T-helper 2 cell treated with Interferon-gamma antibody and Interleukin-4, amounts not matched to agents 5 μg/mL and 100 μg/mL, for 36 hours (primary cell): ENCODE measurements at regions not wholly inside any gene's neighbourhood (a gene's known extent, or its start where the extent isn't known, plus 50 kb on each side); places are given as distances from the start of the nearest gene placed in this dataset.
A peak's percentile ranks its signal among the peaks of the same experiment; 100 is the strongest.

Source experiments
- DNase-seq: peaks from one replicate; pipeline ENCODE4 v3.0.0; 2021; ENCODE audit warnings: low spot score
- H3K27ac Mint-ChIP-seq: one replicate; pipeline ENCODE4 v1.8.0; 2021; ENCODE audit warnings: mild to moderate bottlenecking, mixed read lengths
- H3K27me3 Mint-ChIP-seq: one replicate; pipeline ENCODE4 v1.8.0; 2021; ENCODE audit warnings: low read depth, mixed read lengths
- H3K36me3 Mint-ChIP-seq: one replicate; pipeline ENCODE4 v1.8.0; 2021; ENCODE audit warnings: low read depth, mixed read lengths
- H3K4me1 Mint-ChIP-seq: one replicate; pipeline ENCODE4 v1.8.0; 2021; ENCODE audit warnings: low read depth, mixed read lengths
- H3K4me3 Mint-ChIP-seq: one replicate; pipeline ENCODE4 v1.8.0; 2022; ENCODE audit warnings: mild to moderate bottlenecking, moderate library complexity, mixed read lengths
- H3K9me3 Mint-ChIP-seq: one replicate; pipeline ENCODE4 v1.8.0; 2021; ENCODE audit warnings: mixed read lengths

- Mint-ChIP-seq H3K4me3 (no peak overlapping the region), H3K27me3 (peaks cover 49% of the 10 kb centered on the region), H3K27ac (no peak overlapping the region), H3K4me1 (peaks cover 31% of the 10 kb centered on the region), H3K36me3 (no peaks in the 10 kb centered on the region), H3K9me3 (no peaks in the 10 kb centered on the region)
- DNase-seq = no peak
These were observed 54.8 kb upstream of the IFRD1 start for GRCh38 chr7:112395411-112395810.

- no peak overlapping the region for H3K4me3 Mint-ChIP-seq
- H3K4me1 Mint-ChIP-seq = peaks cover 31% of the 10 kb centered on the region
- H3K27me3 Mint-ChIP-seq = peaks cover 46% of the 10 kb centered on the region
- no peaks in the 10 kb centered on the region for H3K9me3 Mint-ChIP-seq
- no peak for DNase-seq
- no peak overlapping the region for H3K27ac Mint-ChIP-seq
- no peaks in the 10 kb centered on the region for H3K36me3 Mint-ChIP-seq
These were observed 54.4 kb upstream of the IFRD1 start for GRCh38 chr7:112395893-112396292.

- Mint-ChIP-seq H3K27me3 (peaks cover 55% of the 10 kb centered on the region), H3K36me3 (no peaks in the 10 kb centered on the region), H3K4me1 (peaks cover 23% of the 10 kb centered on the region), H3K4me3 (peak overlapping the region; percentile 56), H3K9me3 (no peaks in the 10 kb centered on the region), H3K27ac (peak overlapping the region; percentile 13)
- DNase-seq = peak; percentile 28
These were observed 51.7 kb upstream of the IFRD1 start for GRCh38 chr7:112398534-112398933.

GRCh38 chr7:112399501-112399900, 50.8 kb upstream of the IFRD1 start:
- H3K27ac Mint-ChIP-seq = no peak overlapping the region
- H3K36me3 Mint-ChIP-seq = no peaks in the 10 kb centered on the region
- peaks cover 23% of the 10 kb centered on the region for H3K4me1 Mint-ChIP-seq
- H3K9me3 Mint-ChIP-seq = no peaks in the 10 kb centered on the region
- DNase-seq = no peak
- H3K27me3 Mint-ChIP-seq = peaks cover 49% of the 10 kb centered on the region
- H3K4me3 Mint-ChIP-seq = no peak overlapping the region

GRCh38 chr7:112400141-112400540, 50.1 kb upstream of the IFRD1 start:
- Mint-ChIP-seq H3K27ac (no peak overlapping the region), H3K4me3 (no peak overlapping the region), H3K36me3 (no peaks in the 10 kb centered on the region), H3K4me1 (peaks cover 23% of the 10 kb centered on the region), H3K9me3 (no peaks in the 10 kb centered on the region), H3K27me3 (peaks cover 49% of the 10 kb centered on the region)
- no peak for DNase-seq
